H9 (cell line): ENCODE measurements at regions not wholly inside any gene's neighbourhood (a gene's known extent, or its start where the extent isn't known, plus 50 kb on each side); places are given as distances from the start of the nearest gene placed in this dataset.

ENCODE experiments used
- DNase-seq: peaks from one replicate; pipeline ENCODE4 v3.0.0-alpha.2; 2017
- H2AFZ ChIP-seq: one replicate; pipeline ENCODE4 v1.6.1; 2013; ENCODE audit warnings: mild to moderate bottlenecking, low read length, control low read depth, moderate library complexity
- H2AK5ac ChIP-seq: 2 replicates; pipeline ENCODE4 v1.6.1; 2013; ENCODE audit warnings: low read length, control low read depth, mixed read lengths; ENCODE audit not compliant: insufficient read length
- H2BK120ac ChIP-seq: one replicate; pipeline ENCODE4 v1.6.1; 2013; ENCODE audit warnings: low read depth, mild to moderate bottlenecking, low read length, control low read depth, inconsistent platforms; ENCODE audit not compliant: poor library complexity, severe bottlenecking
- H2BK12ac ChIP-seq: 2 replicates; pipeline ENCODE4 v1.6.1; 2013; ENCODE audit warnings: low read length, control low read depth, mixed read lengths, low read depth; ENCODE audit not compliant: insufficient read length
- H2BK15ac ChIP-seq: 2 replicates; pipeline ENCODE4 v1.6.1; 2013; ENCODE audit warnings: low read depth, low read length, control low read depth
- H2BK20ac ChIP-seq: one replicate; pipeline ENCODE4 v1.6.1; 2013; ENCODE audit warnings: low read depth, mild to moderate bottlenecking, low read length, control low read depth, inconsistent platforms; ENCODE audit not compliant: poor library complexity, severe bottlenecking
- H2BK5ac ChIP-seq: 2 replicates; pipeline ENCODE4 v1.6.1; 2013; ENCODE audit warnings: low read length, control low read depth, mixed read lengths; ENCODE audit not compliant: insufficient read length
- H3K14ac ChIP-seq: 2 replicates; pipeline ENCODE4 v1.6.1; 2013; ENCODE audit warnings: low read length, control low read depth; ENCODE audit not compliant: insufficient read depth
- H3K18ac ChIP-seq: 2 replicates; pipeline ENCODE4 v1.6.1; 2013; ENCODE audit warnings: low read depth, mild to moderate bottlenecking, mixed read lengths, low read length, control low read depth; ENCODE audit not compliant: insufficient read length
- H3K23ac ChIP-seq: 2 replicates; pipeline ENCODE4 v1.6.1; 2013; ENCODE audit warnings: low read length, control low read depth, mixed read lengths, low read depth; ENCODE audit not compliant: insufficient read length
- H3K23me2 ChIP-seq: 2 replicates; pipeline ENCODE4 v1.6.1; 2013; ENCODE audit warnings: low read depth, mild to moderate bottlenecking, mixed read lengths, low read length, control low read depth; ENCODE audit not compliant: insufficient read length, poor library complexity, severe bottlenecking
- H3K27ac ChIP-seq: 2 replicates; pipeline ENCODE4 v1.5.1; 2013; ENCODE audit warnings: low read length, control low read depth, mixed read lengths, low read depth; ENCODE audit not compliant: insufficient read length
- H3K27me3 ChIP-seq: 2 replicates; pipeline ENCODE4 v1.6.1; 2013; ENCODE audit warnings: low read length, control low read depth, inconsistent platforms; ENCODE audit not compliant: insufficient read depth
- H3K4ac ChIP-seq: 2 replicates; pipeline ENCODE4 v1.6.1; 2013; ENCODE audit warnings: low read depth, mild to moderate bottlenecking, control low read depth, inconsistent platforms, low read length, moderate library complexity
- H3K4me1 ChIP-seq: 2 replicates; pipeline ENCODE4 v1.6.1; 2013; ENCODE audit warnings: low read length, control low read depth, inconsistent platforms; ENCODE audit not compliant: insufficient read depth
- H3K4me2 ChIP-seq: 2 replicates; pipeline ENCODE4 v1.6.1; 2013; ENCODE audit warnings: low read length, control low read depth, mixed read lengths; ENCODE audit not compliant: insufficient read length, insufficient read depth
- H3K56ac ChIP-seq: 2 replicates; pipeline ENCODE4 v1.6.1; 2013; ENCODE audit warnings: low read depth, mild to moderate bottlenecking, mixed read lengths, low read length, control low read depth; ENCODE audit not compliant: insufficient read length
- H3K79me1 ChIP-seq: 2 replicates; pipeline ENCODE4 v1.6.1; 2013; ENCODE audit warnings: low read depth, mild to moderate bottlenecking, moderate library complexity, low read length, control low read depth, inconsistent platforms; ENCODE audit not compliant: insufficient read depth, poor library complexity, severe bottlenecking
- H3K79me2 ChIP-seq: 2 replicates; pipeline ENCODE4 v1.6.1; 2013; ENCODE audit warnings: low read length, control low read depth, inconsistent platforms; ENCODE audit not compliant: insufficient read depth
- H3K9ac ChIP-seq: 2 replicates; pipeline ENCODE4 v1.6.1; 2013; ENCODE audit warnings: low read length, control low read depth, mixed read lengths; ENCODE audit not compliant: insufficient read length; ENCODE audit errors: extremely low read depth
- H3K9me3 ChIP-seq: one replicate; pipeline ENCODE4 v1.6.1; 2013; ENCODE audit warnings: low read depth, low read length, inconsistent platforms; ENCODE audit not compliant: control insufficient read depth
- H3T11ph ChIP-seq: one replicate; pipeline ENCODE4 v1.6.1; 2013; ENCODE audit warnings: mild to moderate bottlenecking, low read length, control low read depth, inconsistent platforms
- H4K20me1 ChIP-seq: one replicate; pipeline ENCODE4 v1.6.1; 2013; ENCODE audit not compliant: control insufficient read depth, insufficient read length, insufficient read depth
- H4K5ac ChIP-seq: 2 replicates; pipeline ENCODE4 v1.6.1; 2013; ENCODE audit warnings: low read depth, mild to moderate bottlenecking, mixed read lengths, low read length, control low read depth; ENCODE audit not compliant: insufficient read length
- H4K8ac ChIP-seq: replicated peaks from 2 replicates; pipeline ENCODE4 v1.6.1; 2013; ENCODE audit warnings: low read length, control low read depth, mixed read lengths, low read depth; ENCODE audit not compliant: insufficient read length
- H4K91ac ChIP-seq: 2 replicates; pipeline ENCODE4 v1.6.1; 2013; ENCODE audit warnings: low read depth, mild to moderate bottlenecking, moderate library complexity, mixed read lengths, low read length, control low read depth; ENCODE audit not compliant: insufficient read length
- H3K27ac Mint-ChIP-seq, 3 experiments: 2 replicates in 2 of 3; 3 replicates in 1 of 3; pipeline ENCODE4 v1.8.0; 2020 to 2021; ENCODE audit warnings: mixed read lengths in 3 of 3, mild to moderate bottlenecking in 1 of 3, moderate library complexity in 1 of 3
- H3K27me3 Mint-ChIP-seq: 2 replicates; pipeline ENCODE4 v1.8.0; 2021; ENCODE audit warnings: low read depth, mild to moderate bottlenecking, moderate library complexity, mixed read lengths
- H3K36me3 Mint-ChIP-seq, 3 experiments: 2 replicates in 2 of 3; 3 replicates in 1 of 3; pipeline ENCODE4 v1.8.0; 2020 to 2021; ENCODE audit warnings: low read depth in 3 of 3, mixed read lengths in 3 of 3; ENCODE audit not compliant: insufficient read depth in 1 of 3
- H3K4me1 Mint-ChIP-seq, 2 experiments: 2 replicates each; pipeline ENCODE4 v1.8.0; 2020; ENCODE audit warnings: mixed read lengths in 2 of 2
- H3K4me3 Mint-ChIP-seq, 2 experiments: 2 replicates in 1 of 2; 3 replicates in 1 of 2; pipeline ENCODE4 v1.8.0; 2020 to 2021; ENCODE audit warnings: mild to moderate bottlenecking in 2 of 2, mixed read lengths in 2 of 2, moderate library complexity in 1 of 2
- H3K9me3 Mint-ChIP-seq, 2 experiments: 2 replicates in 1 of 2; 3 replicates in 1 of 2; pipeline ENCODE4 v1.8.0; 2020; ENCODE audit warnings: mild to moderate bottlenecking in 2 of 2, mixed read lengths in 2 of 2, moderate library complexity in 1 of 2
- WGBS: extraction: QIAGEN DNeasy Blood & Tissue Kit; methylation state at CpG from one replicate; pipeline ENCODE4 v1.1.7; 2013; ENCODE audit warnings: missing lambda C conversion rate, low lambda C conversion rate, mixed read lengths; ENCODE audit not compliant: insufficient read length; ENCODE audit errors: extremely low coverage; 5-methylcytosine and 5-hydroxymethylcytosine counted together
- TF ChIP-seq, protein P1 (sequence below): fragments of 200-600 bp; sonication (generic); conservative IDR thresholded peaks from 3 replicates; pipeline ENCODE4 v1.8.0; 2021; ENCODE audit warnings: antibody characterized with exemption, mild to moderate bottlenecking

DNA sequence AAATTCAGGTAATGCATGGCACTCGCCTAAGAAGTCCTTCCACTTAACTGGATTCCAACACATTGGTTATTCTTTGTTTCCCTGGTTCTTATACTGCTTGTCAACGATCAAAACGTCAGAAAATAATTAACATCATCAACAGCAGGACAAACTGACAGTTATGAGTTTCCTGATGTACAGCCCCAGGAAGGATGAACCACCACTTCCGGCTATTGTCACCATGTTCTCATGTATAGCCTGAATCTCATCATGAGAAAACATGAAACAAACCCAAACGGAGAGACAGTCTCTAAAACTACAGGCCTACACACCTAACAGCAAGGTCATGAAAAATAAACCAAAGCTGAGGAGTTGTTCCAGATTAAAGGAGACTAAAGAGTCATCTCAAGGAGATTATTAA, 60.5 kb upstream of the FBXO28 start:
- Histone ChIP-seq H2BK15ac (no peak overlapping the region), H3K4me1 (peaks cover 3% of the 10 kb centered on the region; the same call in 1 of the 2 replicates), H3K23ac (no peak overlapping the region), H3T11ph (no peak overlapping the region), H2BK20ac (no peak overlapping the region), H3K4me2 (no peak overlapping the region), H3K79me1 (no peaks in the 10 kb centered on the region), H2BK120ac (no peak overlapping the region), H2BK12ac (no peak overlapping the region), H3K56ac (no peak overlapping the region), H2AK5ac (no peak overlapping the region), H3K18ac (no peak overlapping the region), H4K5ac (no peak overlapping the region), H3K9ac (no peak overlapping the region), H3K9me3 (no peaks in the 10 kb centered on the region), H2BK5ac (no peak overlapping the region), H3K23me2 (no peaks in the 10 kb centered on the region), H3K27me3 (no peaks in the 10 kb centered on the region), H4K91ac (no peak overlapping the region), H3K27ac (no peak overlapping the region), H4K20me1 (no peaks in the 10 kb centered on the region), H3K14ac (no peak overlapping the region), H2AFZ (no peak overlapping the region), H4K8ac (no peak overlapping the region), H3K4ac (no peak overlapping the region), H3K79me2 (no peaks in the 10 kb centered on the region)
- peaks cover 3 to 9% of the 10 kb centered on the region in 2 experiments; a peak in 4 of 5 replicates for H3K9me3 Mint-ChIP-seq
- H3K4me3 Mint-ChIP-seq, result no peak overlapping the region
- peaks cover 0 to 6% (median 4%) of the 10 kb centered on the region in 3 experiments; a peak in 5 of 7 replicates for H3K36me3 Mint-ChIP-seq
- peaks cover 20 to 23% of the 10 kb centered on the region in 2 experiments for H3K4me1 Mint-ChIP-seq
- no peak overlapping the region for H3K27ac Mint-ChIP-seq
- no peak for DNase-seq
- TF ChIP-seq, protein P1, sequence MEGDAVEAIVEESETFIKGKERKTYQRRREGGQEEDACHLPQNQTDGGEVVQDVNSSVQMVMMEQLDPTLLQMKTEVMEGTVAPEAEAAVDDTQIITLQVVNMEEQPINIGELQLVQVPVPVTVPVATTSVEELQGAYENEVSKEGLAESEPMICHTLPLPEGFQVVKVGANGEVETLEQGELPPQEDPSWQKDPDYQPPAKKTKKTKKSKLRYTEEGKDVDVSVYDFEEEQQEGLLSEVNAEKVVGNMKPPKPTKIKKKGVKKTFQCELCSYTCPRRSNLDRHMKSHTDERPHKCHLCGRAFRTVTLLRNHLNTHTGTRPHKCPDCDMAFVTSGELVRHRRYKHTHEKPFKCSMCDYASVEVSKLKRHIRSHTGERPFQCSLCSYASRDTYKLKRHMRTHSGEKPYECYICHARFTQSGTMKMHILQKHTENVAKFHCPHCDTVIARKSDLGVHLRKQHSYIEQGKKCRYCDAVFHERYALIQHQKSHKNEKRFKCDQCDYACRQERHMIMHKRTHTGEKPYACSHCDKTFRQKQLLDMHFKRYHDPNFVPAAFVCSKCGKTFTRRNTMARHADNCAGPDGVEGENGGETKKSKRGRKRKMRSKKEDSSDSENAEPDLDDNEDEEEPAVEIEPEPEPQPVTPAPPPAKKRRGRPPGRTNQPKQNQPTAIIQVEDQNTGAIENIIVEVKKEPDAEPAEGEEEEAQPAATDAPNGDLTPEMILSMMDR, result no peak
- no CpG with 5 or more reads among the region's 5 CpGs for WGBS
- peaks cover 2% of the 10 kb centered on the region; the same call in 1 of the 2 replicates for H3K27me3 Mint-ChIP-seq
